ENCODE measurements at regions not wholly inside any gene's neighbourhood (a gene's known extent, or its start where the extent isn't known, plus 50 kb on each side); places are given as distances from the start of the nearest gene placed in this dataset.
A peak's percentile ranks its signal among the peaks of the same experiment; 100 is the strongest.

- DNase-seq, result no peak
These were observed 84.2 kb upstream of the ID2 start for GRCh38 chr2:8597559-8598225.

GRCh38 chr2:8598295-8599165 is 83.3 kb upstream of the ID2 start:
- DNase-seq, result peak; percentile 49 to 64
- TF ChIP-seq POLR2A (IDR thresholded peaks at IDR 0.05) (no peak), CTCF (IDR thresholded peaks at IDR 0.05) (no peak)
- intact Hi-C loops (cut with DNase I; ENCODE audit: low total_unique reads), result no loop called here

More at GRCh38 chr2:8597559-8598225, 84.2 kb upstream of the ID2 start:
- TF ChIP-seq CTCF (IDR thresholded peaks at IDR 0.05), result no peak
- Histone ChIP-seq H3K9me3 (no peaks in the 10 kb centered on the region), H3K4me3 (no peak overlapping the region), H3K4me1 (no peaks in the 10 kb centered on the region), H3K27ac (no peak overlapping the region), H3K27me3 (no peaks in the 10 kb centered on the region), H3K36me3 (no peaks in the 10 kb centered on the region)
- intact Hi-C loops (cut with DNase I; ENCODE audit: low total_unique reads), result no loop called here

GRCh38 chr2:8599421-8600242 is 82.2 kb upstream of the ID2 start:
- no peaks in the 10 kb centered on the region for H3K36me3 ChIP-seq
- H3K9me3 ChIP-seq, result no peaks in the 10 kb centered on the region
- TF ChIP-seq CTCF (IDR thresholded peaks at IDR 0.05), result no peak
- no peak for TF ChIP-seq POLR2A (IDR thresholded peaks at IDR 0.05)
- no peak overlapping the region for H3K27ac ChIP-seq
- no peaks in the 10 kb centered on the region for H3K27me3 ChIP-seq
- no peak for DNase-seq
- intact Hi-C loops (cut with DNase I; ENCODE audit: low total_unique reads), result no loop called here
- H3K4me3 ChIP-seq, result no peak overlapping the region
- no peaks in the 10 kb centered on the region for H3K4me1 ChIP-seq

More at GRCh38 chr2:8598295-8599165, 83.3 kb upstream of the ID2 start:
- Histone ChIP-seq H3K36me3 (no peaks in the 10 kb centered on the region), H3K4me3 (no peak overlapping the region), H3K9me3 (no peaks in the 10 kb centered on the region), H3K27ac (no peak overlapping the region), H3K27me3 (no peaks in the 10 kb centered on the region), H3K4me1 (no peaks in the 10 kb centered on the region)

GRCh38 chr2:8600456-8600855 is 81.4 kb upstream of the ID2 start:
- no peaks in the 10 kb centered on the region for H3K4me1 ChIP-seq
- H3K4me3 ChIP-seq, result no peak overlapping the region
- no peak for DNase-seq
- no peaks in the 10 kb centered on the region for H3K36me3 ChIP-seq
- H3K27ac ChIP-seq, result no peak overlapping the region
- intact Hi-C loops (cut with DNase I; ENCODE audit: low total_unique reads), result no loop called here
- TF ChIP-seq CTCF (IDR thresholded peaks at IDR 0.05), result no peak
- no peak for TF ChIP-seq POLR2A (IDR thresholded peaks at IDR 0.05)
- H3K9me3 ChIP-seq, result no peaks in the 10 kb centered on the region
- H3K27me3 ChIP-seq, result no peaks in the 10 kb centered on the region
